GM23338 (cell line): ENCODE measurements at regions not wholly inside any gene's neighbourhood (a gene's known extent, or its start where the extent isn't known, plus 50 kb on each side); places are given as distances from the start of the nearest gene placed in this dataset.

Source experiments
- CTCF ChIP-seq, 2 experiments: fragments of 200-600 bp in 1 of 2; sonication (generic) in 1 of 2; conservative IDR thresholded peaks; 2 replicates each; pipeline versions ENCODE4 v1.5.1 to v1.6.1; 2016 to 2017; ENCODE audit warnings: antibody characterized with exemption in 2 of 2, low read depth in 2 of 2, mild to moderate bottlenecking in 2 of 2, moderate library complexity in 1 of 2
- EZH2phosphoT487 ChIP-seq: fragments of 200-600 bp; sonication (generic); IDR thresholded peaks from one replicate; pipeline ENCODE4 v1.8.1; 2018; ENCODE audit warnings: antibody characterized with exemption; ENCODE audit not compliant: unreplicated experiment
- POLR2AphosphoS5 ChIP-seq: IDR thresholded peaks from 2 replicates; pipeline ENCODE4 v1.6.1; 2016; ENCODE audit warnings: antibody characterized with exemption, low read depth
- TF ChIP-seq, protein P1 (sequence below): IDR thresholded peaks from one replicate; pipeline ENCODE4 v1.6.1; 2018; ENCODE audit warnings: antibody characterized with exemption; ENCODE audit not compliant: unreplicated experiment

DNA sequence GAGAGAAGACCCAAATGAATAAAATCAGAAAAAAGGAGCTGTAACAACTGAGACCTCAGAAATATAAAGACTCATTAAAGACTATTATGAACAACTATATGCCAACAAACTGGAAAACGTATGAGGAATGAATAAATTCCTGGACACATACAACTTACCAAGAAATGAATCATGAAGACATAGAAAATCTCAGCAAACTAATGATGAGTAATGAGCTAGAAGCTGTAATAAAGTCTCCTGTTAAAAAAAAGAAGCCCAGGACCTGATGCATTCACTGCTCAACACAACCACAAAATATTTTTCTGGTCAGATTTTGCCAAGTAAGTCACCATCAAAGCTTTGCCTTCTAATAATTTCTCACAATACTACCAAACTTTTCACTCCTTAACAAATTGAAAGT lies 666.7 kb downstream of the LRRC70 start:
- no peak for TF ChIP-seq CTCF (conservative IDR thresholded peaks at IDR 0.05; ENCODE audit: low read depth in 2 of 2)
- TF ChIP-seq, protein P1, sequence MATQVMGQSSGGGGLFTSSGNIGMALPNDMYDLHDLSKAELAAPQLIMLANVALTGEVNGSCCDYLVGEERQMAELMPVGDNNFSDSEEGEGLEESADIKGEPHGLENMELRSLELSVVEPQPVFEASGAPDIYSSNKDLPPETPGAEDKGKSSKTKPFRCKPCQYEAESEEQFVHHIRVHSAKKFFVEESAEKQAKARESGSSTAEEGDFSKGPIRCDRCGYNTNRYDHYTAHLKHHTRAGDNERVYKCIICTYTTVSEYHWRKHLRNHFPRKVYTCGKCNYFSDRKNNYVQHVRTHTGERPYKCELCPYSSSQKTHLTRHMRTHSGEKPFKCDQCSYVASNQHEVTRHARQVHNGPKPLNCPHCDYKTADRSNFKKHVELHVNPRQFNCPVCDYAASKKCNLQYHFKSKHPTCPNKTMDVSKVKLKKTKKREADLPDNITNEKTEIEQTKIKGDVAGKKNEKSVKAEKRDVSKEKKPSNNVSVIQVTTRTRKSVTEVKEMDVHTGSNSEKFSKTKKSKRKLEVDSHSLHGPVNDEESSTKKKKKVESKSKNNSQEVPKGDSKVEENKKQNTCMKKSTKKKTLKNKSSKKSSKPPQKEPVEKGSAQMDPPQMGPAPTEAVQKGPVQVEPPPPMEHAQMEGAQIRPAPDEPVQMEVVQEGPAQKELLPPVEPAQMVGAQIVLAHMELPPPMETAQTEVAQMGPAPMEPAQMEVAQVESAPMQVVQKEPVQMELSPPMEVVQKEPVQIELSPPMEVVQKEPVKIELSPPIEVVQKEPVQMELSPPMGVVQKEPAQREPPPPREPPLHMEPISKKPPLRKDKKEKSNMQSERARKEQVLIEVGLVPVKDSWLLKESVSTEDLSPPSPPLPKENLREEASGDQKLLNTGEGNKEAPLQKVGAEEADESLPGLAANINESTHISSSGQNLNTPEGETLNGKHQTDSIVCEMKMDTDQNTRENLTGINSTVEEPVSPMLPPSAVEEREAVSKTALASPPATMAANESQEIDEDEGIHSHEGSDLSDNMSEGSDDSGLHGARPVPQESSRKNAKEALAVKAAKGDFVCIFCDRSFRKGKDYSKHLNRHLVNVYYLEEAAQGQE, result no peak
- TF ChIP-seq EZH2phosphoT487, result no peak
- TF ChIP-seq POLR2AphosphoS5, result no peak
